ENCODE measurements at regions not wholly inside any gene's neighbourhood (a gene's known extent, or its start where the extent isn't known, plus 50 kb on each side); places are given as distances from the start of the nearest gene placed in this dataset.

DNA sequence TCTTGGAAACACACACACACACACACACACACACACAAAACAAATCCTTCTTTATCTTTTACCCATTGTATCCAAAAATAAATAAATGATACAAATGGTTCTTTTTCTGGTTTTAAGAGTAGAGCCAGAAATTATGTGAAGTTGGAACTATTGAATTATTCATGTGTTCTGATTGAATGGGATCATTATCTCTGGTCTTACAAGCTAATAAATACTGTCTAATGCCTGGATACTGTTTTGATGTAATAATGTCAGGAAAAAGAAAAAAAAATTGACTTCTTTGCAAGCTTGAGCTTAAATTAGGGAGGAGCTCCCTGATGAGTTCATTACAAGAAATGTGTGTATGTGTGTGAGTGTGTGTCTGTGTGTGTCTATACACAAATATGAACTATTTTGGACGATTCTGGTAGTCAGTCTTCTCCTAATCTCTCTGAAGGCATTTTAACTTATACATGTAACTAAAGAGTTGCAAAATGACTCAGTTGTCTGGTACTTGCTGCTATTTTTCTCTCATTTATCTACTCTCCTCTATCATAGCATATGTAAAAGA lies 507.2 kb upstream of the AGTR1 start:
- no CpG with 5 or more reads among the region's 1 CpG for WGBS, 2 experiments (ENCODE audit: extremely low coverage in 2 of 2, insufficient read length in 1 of 2)
- H4K20me1 ChIP-seq (ENCODE audit: insufficient read depth, low read length): no peaks in the 10 kb centered on the region
- CTCF ChIA-PET: interaction anchor here (0.6 kb wide), 1 partner anchor 497 kb away, joined by 3 read pairs; no protein-coding TSS in a partner anchor

More for the DNA sequence above, 507.2 kb upstream of the AGTR1 start:
- no peak overlapping the region for H2BK20ac ChIP-seq (ENCODE audit: low read depth, low read length)
- intact Hi-C loops (cut with micrococcal nuclease): no loop called here
- H2AK9ac ChIP-seq (replicated peaks; ENCODE audit: low read depth, low read length, poor library complexity): no peak overlapping the region
- H3K14ac ChIP-seq (replicated peaks; ENCODE audit: low read depth, low read length): no peak overlapping the region
- no peaks in the 10 kb centered on the region for H3K9me3 ChIP-seq (ENCODE audit: control insufficient read depth, insufficient read depth, low read length)
- H3K4me1 ChIP-seq (ENCODE audit: control insufficient read depth, insufficient read depth, low read length): no peaks in the 10 kb centered on the region
- H4K8ac ChIP-seq (ENCODE audit: low read depth in 2 of 2, low read length in 2 of 2): no peak overlapping the region
- DNase-seq (no peak), ATAC-seq (ENCODE audit: low read depth) (no peak)
- H3K27me3 ChIP-seq (ENCODE audit: control insufficient read depth, insufficient read depth, low read length): no peaks in the 10 kb centered on the region
- in situ Hi-C loops (cut with MboI; ENCODE audit: low sequenced_read_pairs): no loop called here
- no peaks in the 10 kb centered on the region for H3K79me1 ChIP-seq (ENCODE audit: low read depth in 1 of 2, low read length in 2 of 2)
- H2BK5ac ChIP-seq (ENCODE audit: low read depth, low read length, poor library complexity, severe bottlenecking): no peak overlapping the region
- no peak overlapping the region for H3K9ac ChIP-seq (ENCODE audit: low read depth, low read length)
- H3K18ac ChIP-seq (ENCODE audit: low read depth, low read length): no peak overlapping the region
- H3K36me3 ChIP-seq (ENCODE audit: control insufficient read depth, insufficient read depth, low read length): no peaks in the 10 kb centered on the region
- POLR2A ChIA-PET (ENCODE audit: unreplicated experiment): no interaction called here
- dilution Hi-C loops (cut with HindIII; ENCODE audit: low sequenced_read_pairs, unreplicated experiment): no loop called here
- no TSS peak for BruUV-seq (replicated peaks)
- TF ChIP-seq CEBPB (IDR thresholded peaks at IDR 0.05; ENCODE audit: low read depth, low read length): no peak
- no peak for TF ChIP-seq RFX5 (IDR thresholded peaks at IDR 0.05; ENCODE audit: low read depth, low read length)
- TF ChIP-seq MAZ (IDR thresholded peaks at IDR 0.05; ENCODE audit: borderline replicate concordance, low read depth, low read length): no peak
- TF ChIP-seq, protein P1, sequence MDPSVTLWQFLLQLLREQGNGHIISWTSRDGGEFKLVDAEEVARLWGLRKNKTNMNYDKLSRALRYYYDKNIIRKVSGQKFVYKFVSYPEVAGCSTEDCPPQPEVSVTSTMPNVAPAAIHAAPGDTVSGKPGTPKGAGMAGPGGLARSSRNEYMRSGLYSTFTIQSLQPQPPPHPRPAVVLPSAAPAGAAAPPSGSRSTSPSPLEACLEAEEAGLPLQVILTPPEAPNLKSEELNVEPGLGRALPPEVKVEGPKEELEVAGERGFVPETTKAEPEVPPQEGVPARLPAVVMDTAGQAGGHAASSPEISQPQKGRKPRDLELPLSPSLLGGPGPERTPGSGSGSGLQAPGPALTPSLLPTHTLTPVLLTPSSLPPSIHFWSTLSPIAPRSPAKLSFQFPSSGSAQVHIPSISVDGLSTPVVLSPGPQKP (IDR thresholded peaks at IDR 0.05; ENCODE audit: borderline replicate concordance, low read depth, low read length): no peak
- TF ChIP-seq, protein P2, sequence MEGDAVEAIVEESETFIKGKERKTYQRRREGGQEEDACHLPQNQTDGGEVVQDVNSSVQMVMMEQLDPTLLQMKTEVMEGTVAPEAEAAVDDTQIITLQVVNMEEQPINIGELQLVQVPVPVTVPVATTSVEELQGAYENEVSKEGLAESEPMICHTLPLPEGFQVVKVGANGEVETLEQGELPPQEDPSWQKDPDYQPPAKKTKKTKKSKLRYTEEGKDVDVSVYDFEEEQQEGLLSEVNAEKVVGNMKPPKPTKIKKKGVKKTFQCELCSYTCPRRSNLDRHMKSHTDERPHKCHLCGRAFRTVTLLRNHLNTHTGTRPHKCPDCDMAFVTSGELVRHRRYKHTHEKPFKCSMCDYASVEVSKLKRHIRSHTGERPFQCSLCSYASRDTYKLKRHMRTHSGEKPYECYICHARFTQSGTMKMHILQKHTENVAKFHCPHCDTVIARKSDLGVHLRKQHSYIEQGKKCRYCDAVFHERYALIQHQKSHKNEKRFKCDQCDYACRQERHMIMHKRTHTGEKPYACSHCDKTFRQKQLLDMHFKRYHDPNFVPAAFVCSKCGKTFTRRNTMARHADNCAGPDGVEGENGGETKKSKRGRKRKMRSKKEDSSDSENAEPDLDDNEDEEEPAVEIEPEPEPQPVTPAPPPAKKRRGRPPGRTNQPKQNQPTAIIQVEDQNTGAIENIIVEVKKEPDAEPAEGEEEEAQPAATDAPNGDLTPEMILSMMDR (conservative IDR thresholded peaks at IDR 0.05; ENCODE audit: low read depth, low read length): no peak
- TF ChIP-seq RAD21 (IDR thresholded peaks at IDR 0.05; ENCODE audit: low read length): no peak
- no peak for TF ChIP-seq POLR2A (IDR thresholded peaks at IDR 0.05; ENCODE audit: low read depth, low read length)
- TF ChIP-seq MAFK (IDR thresholded peaks at IDR 0.05; ENCODE audit: low read depth, low read length): no peak
- TF ChIP-seq, protein P3, sequence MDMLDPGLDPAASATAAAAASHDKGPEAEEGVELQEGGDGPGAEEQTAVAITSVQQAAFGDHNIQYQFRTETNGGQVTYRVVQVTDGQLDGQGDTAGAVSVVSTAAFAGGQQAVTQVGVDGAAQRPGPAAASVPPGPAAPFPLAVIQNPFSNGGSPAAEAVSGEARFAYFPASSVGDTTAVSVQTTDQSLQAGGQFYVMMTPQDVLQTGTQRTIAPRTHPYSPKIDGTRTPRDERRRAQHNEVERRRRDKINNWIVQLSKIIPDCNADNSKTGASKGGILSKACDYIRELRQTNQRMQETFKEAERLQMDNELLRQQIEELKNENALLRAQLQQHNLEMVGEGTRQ (IDR thresholded peaks at IDR 0.05; ENCODE audit: low read depth, low read length): no peak
- H3K23ac ChIP-seq (ENCODE audit: low read depth, low read length): no peak overlapping the region
- no peak overlapping the region for H2AK5ac ChIP-seq (ENCODE audit: low read depth, low read length)
- H3K4ac ChIP-seq (ENCODE audit: low read depth, low read length): no peak overlapping the region
- no peak overlapping the region for H2BK15ac ChIP-seq (ENCODE audit: low read depth, low read length)
- no peaks in the 10 kb centered on the region for H3K9me1 ChIP-seq (ENCODE audit: insufficient read depth, low read length)
- H3K27ac ChIP-seq (ENCODE audit: insufficient read depth, low read length): no peak overlapping the region
- no peak overlapping the region for H3K4me3 ChIP-seq (ENCODE audit: insufficient read depth, low read depth, low read length)
- H3K4me2 ChIP-seq (ENCODE audit: low read depth, low read length): no peak overlapping the region
- H2AFZ ChIP-seq (replicated peaks; ENCODE audit: low read length, poor library complexity): no peak overlapping the region
- no peak overlapping the region for H4K5ac ChIP-seq (ENCODE audit: low read depth, low read length)
- no peak overlapping the region for H4K91ac ChIP-seq (ENCODE audit: insufficient read depth, low read depth, low read length)
- no peak overlapping the region for H2BK120ac ChIP-seq (ENCODE audit: low read depth, low read length)
- H3K56ac ChIP-seq (ENCODE audit: extremely low read depth, insufficient read depth, low read length): no peak overlapping the region

Data from IMR-90 (cell line).